Gastroesophageal sphincter (tissue), 3 donors: ENCODE measurements at regions not wholly inside any gene's neighbourhood (a gene's known extent, or its start where the extent isn't known, plus 50 kb on each side); places are given as distances from the start of the nearest gene placed in this dataset.

ENCODE experiments used
- POLR2AphosphoS5 ChIP-seq: sonication (generic); formaldehyde crosslinking; IDR thresholded peaks from one replicate; pipeline ENCODE4 v1.6.1; 2017; ENCODE audit warnings: antibody characterized with exemption
- TF ChIP-seq, protein P1 (sequence below), 4 experiments: fragments of 200-600 bp in 2 of 4; fragments of 450-650 bp in 2 of 4; sonication (generic) in 1 of 4; IDR thresholded peaks; one replicate each; pipeline ENCODE4 v1.5.1; 2017 to 2019; ENCODE audit warnings: antibody characterized with exemption in 4 of 4, mild to moderate bottlenecking in 2 of 4, moderate library complexity in 2 of 4

- TF ChIP-seq, protein P1, sequence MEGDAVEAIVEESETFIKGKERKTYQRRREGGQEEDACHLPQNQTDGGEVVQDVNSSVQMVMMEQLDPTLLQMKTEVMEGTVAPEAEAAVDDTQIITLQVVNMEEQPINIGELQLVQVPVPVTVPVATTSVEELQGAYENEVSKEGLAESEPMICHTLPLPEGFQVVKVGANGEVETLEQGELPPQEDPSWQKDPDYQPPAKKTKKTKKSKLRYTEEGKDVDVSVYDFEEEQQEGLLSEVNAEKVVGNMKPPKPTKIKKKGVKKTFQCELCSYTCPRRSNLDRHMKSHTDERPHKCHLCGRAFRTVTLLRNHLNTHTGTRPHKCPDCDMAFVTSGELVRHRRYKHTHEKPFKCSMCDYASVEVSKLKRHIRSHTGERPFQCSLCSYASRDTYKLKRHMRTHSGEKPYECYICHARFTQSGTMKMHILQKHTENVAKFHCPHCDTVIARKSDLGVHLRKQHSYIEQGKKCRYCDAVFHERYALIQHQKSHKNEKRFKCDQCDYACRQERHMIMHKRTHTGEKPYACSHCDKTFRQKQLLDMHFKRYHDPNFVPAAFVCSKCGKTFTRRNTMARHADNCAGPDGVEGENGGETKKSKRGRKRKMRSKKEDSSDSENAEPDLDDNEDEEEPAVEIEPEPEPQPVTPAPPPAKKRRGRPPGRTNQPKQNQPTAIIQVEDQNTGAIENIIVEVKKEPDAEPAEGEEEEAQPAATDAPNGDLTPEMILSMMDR (IDR thresholded peaks at IDR 0.05) = no peak
- TF ChIP-seq POLR2AphosphoS5 = no peak
Measured at GRCh38 chr5:27742805-27743204, 704.4 kb upstream of the CDH9 start.
